Activated CD8-positive, alpha-beta T cell treated with anti-CD3 and anti-CD28 coated beads for 36 hours (primary cell): ENCODE measurements at regions not wholly inside any gene's neighbourhood (a gene's known extent, or its start where the extent isn't known, plus 50 kb on each side); places are given as distances from the start of the nearest gene placed in this dataset.

Experiments used
- ATAC-seq: fragments of 200-7000 bp; cut with Tn5 transposase; one replicate; pipeline ENCODE4 v1.10.0; 2021; ENCODE audit warnings: mild to moderate bottlenecking, moderate library complexity
- CTCF ChIA-PET: fragments of 350-600 bp; sonication (Branson Sonifier 250); formaldehyde crosslinking; loops from one replicate; lab custom pipeline; 2021; ENCODE audit warnings: antibody characterized with exemption; lab: Charles Lee
- POLR2A ChIA-PET: fragments of 350-600 bp; sonication (Branson Sonifier 250); formaldehyde crosslinking; loops from one replicate; lab custom pipeline; 2021; ENCODE audit warnings: antibody characterized with exemption; lab: Charles Lee
- DNase-seq: peaks from one replicate; pipeline ENCODE4 v3.0.0-alpha.2; 2020
- H3K27ac Mint-ChIP-seq: one replicate; pipeline ENCODE4 v1.8.0; 2021; ENCODE audit warnings: mild to moderate bottlenecking, mixed read lengths
- H3K27me3 Mint-ChIP-seq: one replicate; pipeline ENCODE4 v1.8.0; 2021; ENCODE audit warnings: mixed read lengths
- H3K36me3 Mint-ChIP-seq: one replicate; pipeline ENCODE4 v1.8.0; 2021; ENCODE audit warnings: low read depth, mixed read lengths
- H3K4me1 Mint-ChIP-seq: one replicate; pipeline ENCODE4 v1.8.0; 2021; ENCODE audit warnings: low read depth, mixed read lengths
- H3K4me3 Mint-ChIP-seq: one replicate; pipeline ENCODE4 v1.8.0; 2021; ENCODE audit warnings: mild to moderate bottlenecking, moderate library complexity, mixed read lengths
- H3K9me3 Mint-ChIP-seq: one replicate; pipeline ENCODE4 v1.8.0; 2021; ENCODE audit warnings: mixed read lengths
- CTCF ChIP-seq: fragments of 200-600 bp; IDR thresholded peaks from one replicate; pipeline ENCODE4 v1.8.0; 2022; ENCODE audit warnings: antibody characterized with exemption, mild to moderate bottlenecking
- intact Hi-C: fragments of 100-400 bp; cut with micrococcal nuclease; formaldehyde crosslinking; loops from one replicate; pipeline ENCODE4 v1.10.0; 2022

DNA sequence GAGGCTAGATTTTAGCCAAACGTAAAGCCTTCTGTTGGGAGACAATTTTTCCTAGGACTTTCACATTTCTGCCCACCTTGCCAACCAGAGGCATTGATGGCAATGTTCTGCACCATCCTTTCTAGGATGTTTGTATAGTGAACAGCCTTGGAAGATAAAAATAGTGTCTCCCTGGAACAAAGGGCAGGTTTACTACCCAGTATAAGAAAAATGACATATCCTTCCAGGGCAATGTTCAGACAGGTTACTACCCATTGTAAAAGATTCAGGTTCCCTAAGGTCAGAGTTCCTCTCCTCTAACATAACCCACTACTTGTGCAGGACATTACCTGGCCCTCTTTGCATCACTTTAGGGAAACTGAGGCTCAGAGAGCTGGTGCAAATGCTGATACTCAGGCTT is 248.2 kb upstream of the VEPH1 start:
- H3K36me3 Mint-ChIP-seq, result no peaks in the 10 kb centered on the region
- H3K4me1 Mint-ChIP-seq, result no peaks in the 10 kb centered on the region
- ChIA-PET POLR2A (no interaction called here), CTCF (no interaction called here)
- H3K9me3 Mint-ChIP-seq, result no peaks in the 10 kb centered on the region
- H3K27ac Mint-ChIP-seq, result no peak overlapping the region
- ATAC-seq (no peak), DNase-seq (no peak)
- no peak overlapping the region for H3K4me3 Mint-ChIP-seq
- TF ChIP-seq CTCF, result no peak
- intact Hi-C loops, result no loop called here
- no peaks in the 10 kb centered on the region for H3K27me3 Mint-ChIP-seq

DNA sequence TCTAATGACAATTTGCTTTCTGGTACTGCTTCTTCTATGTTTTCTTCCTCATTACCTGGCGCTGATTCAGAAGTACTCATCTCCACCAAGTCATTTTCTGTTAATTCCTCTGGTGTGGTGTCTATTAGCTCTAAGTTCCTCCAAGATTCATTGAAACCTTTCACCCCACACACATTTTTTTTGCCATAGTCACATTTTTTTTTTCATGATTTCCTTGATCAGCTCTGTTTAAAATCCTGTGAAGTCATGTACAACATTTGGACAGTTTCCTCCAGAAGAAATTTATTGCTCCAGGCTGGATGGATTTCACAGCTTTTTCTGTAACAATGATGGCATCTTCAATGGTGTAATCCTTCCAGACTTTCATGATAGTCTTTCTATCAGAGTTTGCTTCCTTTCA is 243.2 kb upstream of the VEPH1 start:
- ChIA-PET POLR2A (interaction anchor here (0.7 kb wide), 1 partner anchor 60 kb away, joined by 3 read pairs; no protein-coding TSS in a partner anchor), CTCF (no interaction called here)
- Mint-ChIP-seq H3K27ac (no peak overlapping the region), H3K9me3 (peaks cover 3% of the 10 kb centered on the region), H3K4me3 (no peak overlapping the region), H3K36me3 (no peaks in the 10 kb centered on the region), H3K4me1 (no peaks in the 10 kb centered on the region), H3K27me3 (no peaks in the 10 kb centered on the region)
- intact Hi-C loops, result no loop called here
- no peak for DNase-seq
- ATAC-seq, result no peak
- no peak for TF ChIP-seq CTCF

DNA sequence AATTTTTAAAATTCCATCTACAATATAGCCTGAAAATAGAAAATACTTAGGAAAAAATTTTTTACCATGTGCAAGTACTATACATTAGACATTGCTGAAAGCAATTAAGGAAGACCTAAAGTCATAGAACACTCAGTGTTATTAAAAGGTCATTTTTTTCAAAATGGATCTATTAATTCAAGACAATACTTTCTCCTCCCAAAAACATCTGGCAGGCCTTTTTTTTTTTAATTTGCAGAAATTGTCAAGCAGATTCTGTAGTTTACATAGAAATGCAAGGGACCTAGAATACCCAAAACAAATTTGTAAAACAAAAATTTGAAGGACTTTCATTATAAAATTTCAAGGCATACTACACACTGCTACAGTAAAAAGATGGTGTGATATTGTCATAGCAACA is 238.4 kb upstream of the VEPH1 start:
- no peaks in the 10 kb centered on the region for H3K36me3 Mint-ChIP-seq
- no peak overlapping the region for H3K27ac Mint-ChIP-seq
- ChIA-PET CTCF (no interaction called here), POLR2A (no interaction called here)
- intact Hi-C loops, result no loop called here
- no peak for TF ChIP-seq CTCF
- H3K4me3 Mint-ChIP-seq, result no peak overlapping the region
- ATAC-seq, result no peak
- DNase-seq, result no peak
- H3K4me1 Mint-ChIP-seq, result no peaks in the 10 kb centered on the region
- no peaks in the 10 kb centered on the region for H3K27me3 Mint-ChIP-seq
- peaks cover 3% of the 10 kb centered on the region for H3K9me3 Mint-ChIP-seq

GRCh38 chr3:157738441-157738840 is 235.2 kb upstream of the VEPH1 start:
- POLR2A ChIA-PET, result no interaction called here
- no peak for ATAC-seq
- no peak for DNase-seq
- TF ChIP-seq CTCF, result no peak
- CTCF ChIA-PET, result no interaction called here
- Mint-ChIP-seq H3K27me3 (no peaks in the 10 kb centered on the region), H3K36me3 (no peaks in the 10 kb centered on the region), H3K9me3 (peaks cover 8% of the 10 kb centered on the region), H3K4me3 (no peak overlapping the region), H3K27ac (no peak overlapping the region), H3K4me1 (no peaks in the 10 kb centered on the region)
- intact Hi-C loops, result no loop called here

DNA sequence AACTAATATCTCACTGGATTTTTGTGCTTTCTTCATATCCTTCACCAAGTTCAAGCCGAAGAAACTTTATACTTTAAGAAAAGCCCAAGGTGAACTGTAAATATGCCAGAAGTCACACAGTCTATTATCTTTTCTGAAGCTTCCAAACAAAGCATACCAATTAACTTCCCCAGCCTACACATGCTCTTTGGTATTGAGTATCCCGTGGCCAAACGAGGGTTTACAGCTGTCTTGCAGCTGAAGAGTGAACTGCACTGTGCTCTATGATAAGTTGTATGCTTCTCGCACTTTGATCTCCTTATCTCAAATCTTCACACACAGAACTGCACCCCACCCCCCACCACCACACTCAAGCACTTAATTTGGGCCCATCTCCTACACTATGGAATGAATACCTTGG is 215.6 kb upstream of the VEPH1 start:
- CTCF ChIA-PET, result no interaction called here
- ATAC-seq, result no peak
- TF ChIP-seq CTCF, result no peak
- no peaks in the 10 kb centered on the region for H3K36me3 Mint-ChIP-seq
- peaks cover 17% of the 10 kb centered on the region for H3K9me3 Mint-ChIP-seq
- DNase-seq, result no peak
- POLR2A ChIA-PET, result no interaction called here
- intact Hi-C loops, result no loop called here
- no peak overlapping the region for H3K27ac Mint-ChIP-seq
- no peaks in the 10 kb centered on the region for H3K4me1 Mint-ChIP-seq
- no peaks in the 10 kb centered on the region for H3K27me3 Mint-ChIP-seq
- no peak overlapping the region for H3K4me3 Mint-ChIP-seq
